ENCODE measurements at regions not wholly inside any gene's neighbourhood (a gene's known extent, or its start where the extent isn't known, plus 50 kb on each side); places are given as distances from the start of the nearest gene placed in this dataset.

- H3K4me3 Mint-ChIP-seq = no peak overlapping the region
- CTCF ChIA-PET = no interaction called here
- H3K4me1 Mint-ChIP-seq = peaks cover 25% of the 10 kb centered on the region
- H3K27ac Mint-ChIP-seq = no peak overlapping the region
- TF ChIP-seq KAT7 (CRISPR knock-in tag; IDR thresholded peaks at IDR 0.05; ENCODE audit: borderline replicate concordance) = no peak
- TF ChIP-seq JAZF1 (CRISPR knock-in tag; IDR thresholded peaks at IDR 0.05) = no peak
- TF ChIP-seq ATF6 (CRISPR knock-in tag; IDR thresholded peaks at IDR 0.05) = no peak
- TF ChIP-seq CREM (CRISPR knock-in tag; IDR thresholded peaks at IDR 0.05) = no peak
- no peak for TF ChIP-seq MYBL2 (CRISPR knock-in tag; IDR thresholded peaks at IDR 0.05)
- TF ChIP-seq, protein P1, sequence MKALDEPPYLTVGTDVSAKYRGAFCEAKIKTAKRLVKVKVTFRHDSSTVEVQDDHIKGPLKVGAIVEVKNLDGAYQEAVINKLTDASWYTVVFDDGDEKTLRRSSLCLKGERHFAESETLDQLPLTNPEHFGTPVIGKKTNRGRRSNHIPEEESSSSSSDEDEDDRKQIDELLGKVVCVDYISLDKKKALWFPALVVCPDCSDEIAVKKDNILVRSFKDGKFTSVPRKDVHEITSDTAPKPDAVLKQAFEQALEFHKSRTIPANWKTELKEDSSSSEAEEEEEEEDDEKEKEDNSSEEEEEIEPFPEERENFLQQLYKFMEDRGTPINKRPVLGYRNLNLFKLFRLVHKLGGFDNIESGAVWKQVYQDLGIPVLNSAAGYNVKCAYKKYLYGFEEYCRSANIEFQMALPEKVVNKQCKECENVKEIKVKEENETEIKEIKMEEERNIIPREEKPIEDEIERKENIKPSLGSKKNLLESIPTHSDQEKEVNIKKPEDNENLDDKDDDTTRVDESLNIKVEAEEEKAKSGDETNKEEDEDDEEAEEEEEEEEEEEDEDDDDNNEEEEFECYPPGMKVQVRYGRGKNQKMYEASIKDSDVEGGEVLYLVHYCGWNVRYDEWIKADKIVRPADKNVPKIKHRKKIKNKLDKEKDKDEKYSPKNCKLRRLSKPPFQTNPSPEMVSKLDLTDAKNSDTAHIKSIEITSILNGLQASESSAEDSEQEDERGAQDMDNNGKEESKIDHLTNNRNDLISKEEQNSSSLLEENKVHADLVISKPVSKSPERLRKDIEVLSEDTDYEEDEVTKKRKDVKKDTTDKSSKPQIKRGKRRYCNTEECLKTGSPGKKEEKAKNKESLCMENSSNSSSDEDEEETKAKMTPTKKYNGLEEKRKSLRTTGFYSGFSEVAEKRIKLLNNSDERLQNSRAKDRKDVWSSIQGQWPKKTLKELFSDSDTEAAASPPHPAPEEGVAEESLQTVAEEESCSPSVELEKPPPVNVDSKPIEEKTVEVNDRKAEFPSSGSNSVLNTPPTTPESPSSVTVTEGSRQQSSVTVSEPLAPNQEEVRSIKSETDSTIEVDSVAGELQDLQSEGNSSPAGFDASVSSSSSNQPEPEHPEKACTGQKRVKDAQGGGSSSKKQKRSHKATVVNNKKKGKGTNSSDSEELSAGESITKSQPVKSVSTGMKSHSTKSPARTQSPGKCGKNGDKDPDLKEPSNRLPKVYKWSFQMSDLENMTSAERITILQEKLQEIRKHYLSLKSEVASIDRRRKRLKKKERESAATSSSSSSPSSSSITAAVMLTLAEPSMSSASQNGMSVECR (CRISPR knock-in tag; IDR thresholded peaks at IDR 0.05; ENCODE audit: borderline replicate concordance) = no peak
- TF ChIP-seq, protein P2, sequence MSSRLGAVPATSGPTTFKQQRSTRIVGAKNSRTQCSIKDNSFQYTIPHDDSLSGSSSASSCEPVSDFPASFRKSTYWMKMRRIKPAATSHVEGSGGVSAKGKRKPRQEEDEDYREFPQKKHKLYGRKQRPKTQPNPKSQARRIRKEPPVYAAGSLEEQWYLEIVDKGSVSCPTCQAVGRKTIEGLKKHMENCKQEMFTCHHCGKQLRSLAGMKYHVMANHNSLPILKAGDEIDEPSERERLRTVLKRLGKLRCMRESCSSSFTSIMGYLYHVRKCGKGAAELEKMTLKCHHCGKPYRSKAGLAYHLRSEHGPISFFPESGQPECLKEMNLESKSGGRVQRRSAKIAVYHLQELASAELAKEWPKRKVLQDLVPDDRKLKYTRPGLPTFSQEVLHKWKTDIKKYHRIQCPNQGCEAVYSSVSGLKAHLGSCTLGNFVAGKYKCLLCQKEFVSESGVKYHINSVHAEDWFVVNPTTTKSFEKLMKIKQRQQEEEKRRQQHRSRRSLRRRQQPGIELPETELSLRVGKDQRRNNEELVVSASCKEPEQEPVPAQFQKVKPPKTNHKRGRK (CRISPR knock-in tag; IDR thresholded peaks at IDR 0.05; ENCODE audit: borderline replicate concordance) = no peak
- TF ChIP-seq FOXP1 (CRISPR knock-in tag; IDR thresholded peaks at IDR 0.05; ENCODE audit: borderline replicate concordance) = no peak
- TF ChIP-seq IRF2 (CRISPR knock-in tag; IDR thresholded peaks at IDR 0.05; ENCODE audit: borderline replicate concordance, low read depth) = no peak
- TF ChIP-seq E2F1 (CRISPR knock-in tag; IDR thresholded peaks at IDR 0.05) = no peak
- H3K9me3 Mint-ChIP-seq = no peaks in the 10 kb centered on the region; the same call in 1 of the 2 replicates
- no peaks in the 10 kb centered on the region for H3K36me3 Mint-ChIP-seq
- ATAC-seq (no peak), DNase-seq (ENCODE audit: low spot score) (no peak)
- POLR2A ChIA-PET = interaction anchor here (0.5 kb wide), 1 partner anchor 451 kb away, joined by 3 read pairs; no protein-coding TSS in a partner anchor
- H3K27me3 Mint-ChIP-seq (ENCODE audit: low read depth) = no peaks in the 10 kb centered on the region
These were observed 931.0 kb upstream of the MIR17HG start for GRCh38 chr13:90416519-90416918.

DNA sequence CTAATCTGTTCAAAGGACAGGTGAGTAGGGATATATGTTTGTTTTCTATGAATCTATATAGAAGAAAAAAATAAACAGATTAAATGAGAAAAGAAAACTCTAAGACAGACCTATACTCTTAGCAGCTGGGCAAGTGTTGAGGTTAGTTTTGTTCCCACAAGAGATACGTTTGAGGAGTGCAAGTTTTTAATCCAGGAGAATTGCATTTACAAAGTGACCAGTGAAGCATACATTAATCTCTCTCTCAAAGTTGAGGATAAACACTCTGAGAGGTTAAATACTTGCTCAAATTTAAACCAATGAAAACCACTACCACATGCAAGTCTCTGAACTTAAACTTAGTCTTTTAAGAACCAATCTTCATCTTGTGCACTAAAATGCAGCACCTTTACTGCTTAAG, 930.5 kb upstream of the MIR17HG start:
- Mint-ChIP-seq H3K9me3 (no peaks in the 10 kb centered on the region; the same call in 1 of the 2 replicates), H3K4me3 (no peak overlapping the region), H3K4me1 (peaks cover 25% of the 10 kb centered on the region), H3K27ac (no peak overlapping the region), H3K36me3 (no peaks in the 10 kb centered on the region), H3K27me3 (ENCODE audit: low read depth) (no peaks in the 10 kb centered on the region)
- ChIA-PET CTCF (no interaction called here), POLR2A (no interaction called here)
- DNase-seq (ENCODE audit: low spot score) (no peak), ATAC-seq (no peak)
- TF ChIP-seq MYBL2 (CRISPR knock-in tag; IDR thresholded peaks at IDR 0.05) (no peak), RELA (CRISPR knock-in tag; IDR thresholded peaks at IDR 0.05; ENCODE audit: borderline replicate concordance) (no peak), RORB (CRISPR knock-in tag; IDR thresholded peaks at IDR 0.05) (no peak), MLX (CRISPR knock-in tag; IDR thresholded peaks at IDR 0.05) (no peak), ZNF532 (CRISPR knock-in tag; IDR thresholded peaks at IDR 0.05; ENCODE audit: borderline replicate concordance) (no peak)
- TF ChIP-seq, protein P2 (CRISPR knock-in tag; IDR thresholded peaks at IDR 0.05; ENCODE audit: borderline replicate concordance) = no peak
- TF ChIP-seq, protein P3, sequence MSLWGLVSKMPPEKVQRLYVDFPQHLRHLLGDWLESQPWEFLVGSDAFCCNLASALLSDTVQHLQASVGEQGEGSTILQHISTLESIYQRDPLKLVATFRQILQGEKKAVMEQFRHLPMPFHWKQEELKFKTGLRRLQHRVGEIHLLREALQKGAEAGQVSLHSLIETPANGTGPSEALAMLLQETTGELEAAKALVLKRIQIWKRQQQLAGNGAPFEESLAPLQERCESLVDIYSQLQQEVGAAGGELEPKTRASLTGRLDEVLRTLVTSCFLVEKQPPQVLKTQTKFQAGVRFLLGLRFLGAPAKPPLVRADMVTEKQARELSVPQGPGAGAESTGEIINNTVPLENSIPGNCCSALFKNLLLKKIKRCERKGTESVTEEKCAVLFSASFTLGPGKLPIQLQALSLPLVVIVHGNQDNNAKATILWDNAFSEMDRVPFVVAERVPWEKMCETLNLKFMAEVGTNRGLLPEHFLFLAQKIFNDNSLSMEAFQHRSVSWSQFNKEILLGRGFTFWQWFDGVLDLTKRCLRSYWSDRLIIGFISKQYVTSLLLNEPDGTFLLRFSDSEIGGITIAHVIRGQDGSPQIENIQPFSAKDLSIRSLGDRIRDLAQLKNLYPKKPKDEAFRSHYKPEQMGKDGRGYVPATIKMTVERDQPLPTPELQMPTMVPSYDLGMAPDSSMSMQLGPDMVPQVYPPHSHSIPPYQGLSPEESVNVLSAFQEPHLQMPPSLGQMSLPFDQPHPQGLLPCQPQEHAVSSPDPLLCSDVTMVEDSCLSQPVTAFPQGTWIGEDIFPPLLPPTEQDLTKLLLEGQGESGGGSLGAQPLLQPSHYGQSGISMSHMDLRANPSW (CRISPR knock-in tag; conservative IDR thresholded peaks at IDR 0.05; ENCODE audit: low read depth) = no peak
